Kidney (tissue), 13 donors: ENCODE measurements at regions not wholly inside any gene's neighbourhood (a gene's known extent, or its start where the extent isn't known, plus 50 kb on each side); places are given as distances from the start of the nearest gene placed in this dataset.

Experiments
- DNase-seq, 5 donors: peaks; one replicate each; pipeline ENCODE4 v3.0.0-alpha.2; 2013 to 2020
- FAIRE-seq: peaks from 2 replicates; lab custom pipeline; 2012; peaks lifted over from hg19 to GRCh38; lab: Jason Lieb, UNC
- H3K27ac ChIP-seq, 2 donors: one replicate each; pipeline ENCODE4 v1.7.0; 2013; ENCODE audit warnings: low read depth in 2 of 2, low read length in 2 of 2, inconsistent platforms in 1 of 2
- H3K27me3 ChIP-seq: one replicate; pipeline ENCODE4 v1.7.1; 2013; ENCODE audit warnings: low read length, inconsistent platforms; ENCODE audit not compliant: control insufficient read depth, insufficient read depth
- H3K36me3 ChIP-seq, 3 donors: one replicate each; pipeline versions ENCODE4 v1.7.0 to v1.7.1; 2013; ENCODE audit warnings: low read length in 3 of 3, control low read depth in 1 of 3, inconsistent platforms in 1 of 3; ENCODE audit not compliant: insufficient read depth in 3 of 3, control insufficient read depth in 2 of 3
- H3K4me1 ChIP-seq, 3 donors: one replicate each; pipeline versions ENCODE4 v1.7.0 to v1.7.1; 2013; ENCODE audit warnings: low read length in 3 of 3, inconsistent platforms in 1 of 3, low read depth in 1 of 3; ENCODE audit not compliant: control insufficient read depth in 2 of 3, insufficient read depth in 2 of 3
- H3K4me3 ChIP-seq, 3 donors: one replicate each; pipeline versions ENCODE4 v1.7.0 to v1.8.1; 2013; ENCODE audit warnings: low read length in 3 of 3, control low read depth in 1 of 3, inconsistent platforms in 1 of 3
- H3K9ac ChIP-seq, 3 donors: one replicate each; pipeline versions ENCODE4 v1.7.0 to v1.7.1; 2013; ENCODE audit warnings: low read length in 3 of 3, control low read depth in 1 of 3, inconsistent platforms in 1 of 3
- H3K9me3 ChIP-seq, 3 donors: one replicate each; pipeline versions ENCODE4 v1.7.0 to v1.7.1; 2013; ENCODE audit warnings: low read length in 3 of 3, control low read depth in 1 of 3, inconsistent platforms in 1 of 3; ENCODE audit not compliant: control insufficient read depth in 2 of 3, insufficient read depth in 1 of 3
- CTCF ChIP-seq: IDR thresholded peaks from 3 replicates; pipeline ENCODE4 v1.5.1; 2012; ENCODE audit warnings: mild to moderate bottlenecking, moderate library complexity, borderline replicate concordance; ENCODE audit not compliant: insufficient read depth; ENCODE audit errors: extremely low read depth
- intact Hi-C: fragments of 100-400 bp; cut with DNase I; formaldehyde crosslinking; loops from one replicate; pipeline ENCODE4 v1.11.1; 2022
- donor health status: control.
- donor health status: control.
- donor health status: control.
- donor health status: control.
- donor health status: control.
- donor health status: DM: yes; HTN: yes; CAD: no.
- donor health status: Normal renal cell carcinoma (clear cell type).

DNA sequence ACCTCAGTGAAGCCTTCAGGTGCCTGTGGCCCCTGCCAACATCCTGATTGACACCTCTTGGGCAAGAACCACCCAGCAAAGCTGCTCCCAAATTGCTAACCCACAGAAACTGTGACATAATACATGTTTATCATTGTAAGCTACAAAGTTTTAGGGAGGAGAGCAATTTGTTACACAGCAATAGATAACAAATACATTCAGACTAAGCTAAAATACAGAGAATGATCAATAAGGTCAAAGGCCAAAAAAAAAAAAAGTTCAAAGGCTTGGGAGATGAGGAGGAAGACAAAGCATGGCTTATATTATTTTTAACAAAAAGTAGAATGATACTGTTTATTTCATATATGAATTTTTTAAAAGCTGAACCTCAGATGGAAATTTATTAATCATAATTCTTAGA is 105.9 kb downstream of the ID4 start:
- Histone ChIP-seq H3K27me3 (no peaks in the 10 kb centered on the region), H3K4me1 (no peaks in the 10 kb centered on the region), H3K9ac (no peak overlapping the region), H3K9me3 (no peaks in the 10 kb centered on the region), H3K4me3 (no peak overlapping the region), H3K27ac (no peak overlapping the region), H3K36me3 (no peaks in the 10 kb centered on the region)
- TF ChIP-seq CTCF = no peak
- intact Hi-C loops = no loop called here
- FAIRE-seq = no peak
- DNase-seq = no peak

GRCh38 chr6:19945843-19946358 is 108.7 kb downstream of the ID4 start:
- no peaks in the 10 kb centered on the region for H3K36me3 ChIP-seq
- no peaks in the 10 kb centered on the region for H3K27me3 ChIP-seq
- TF ChIP-seq CTCF = no peak
- intact Hi-C loops = no loop called here
- no peaks in the 10 kb centered on the region for H3K4me1 ChIP-seq
- peaks cover 0 to 9% (median 0%) of the 10 kb centered on the region in 3 donors for H3K9me3 ChIP-seq
- H3K27ac ChIP-seq = no peak overlapping the region
- H3K9ac ChIP-seq = no peak overlapping the region
- no peak for DNase-seq
- H3K4me3 ChIP-seq = no peak overlapping the region
- no peak for FAIRE-seq

DNA sequence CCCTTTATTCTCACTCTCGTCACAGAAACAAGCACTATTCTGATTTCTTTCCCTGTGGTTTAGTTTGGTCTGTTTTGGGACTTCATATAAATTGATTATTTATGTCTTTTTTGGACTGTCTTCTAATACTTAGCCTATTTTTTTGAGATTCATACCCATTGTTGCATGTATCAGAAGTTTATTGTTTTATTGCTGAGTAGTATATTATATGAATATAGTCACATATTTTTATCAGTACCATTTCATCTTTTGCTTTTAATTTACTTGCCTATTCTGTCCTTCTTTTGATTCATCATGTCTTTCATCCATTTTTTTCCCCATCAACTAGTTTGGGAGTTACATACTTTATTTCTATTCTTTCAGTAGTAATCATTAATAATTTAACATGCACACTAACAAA is 112.0 kb downstream of the ID4 start:
- no peak overlapping the region for H3K27ac ChIP-seq
- no peak overlapping the region for H3K9ac ChIP-seq
- no peak overlapping the region for H3K4me3 ChIP-seq
- intact Hi-C loops = no loop called here
- H3K9me3 ChIP-seq = peaks cover 0 to 9% (median 0%) of the 10 kb centered on the region in 3 donors
- H3K4me1 ChIP-seq = no peaks in the 10 kb centered on the region
- DNase-seq (no peak), FAIRE-seq (no peak)
- TF ChIP-seq CTCF = no peak
- H3K27me3 ChIP-seq = no peaks in the 10 kb centered on the region
- no peaks in the 10 kb centered on the region for H3K36me3 ChIP-seq

- Histone ChIP-seq H3K9me3 (peaks cover 0 to 2% (median 0%) of the 10 kb centered on the region in 3 donors), H3K27me3 (no peaks in the 10 kb centered on the region), H3K4me1 (no peaks in the 10 kb centered on the region), H3K4me3 (no peak overlapping the region), H3K9ac (no peak overlapping the region), H3K36me3 (no peaks in the 10 kb centered on the region), H3K27ac (no peak overlapping the region)
- TF ChIP-seq CTCF = no peak
- intact Hi-C loops = no loop called here
- FAIRE-seq = no peak
- DNase-seq = no peak
Observed at GRCh38 chr6:19964115-19964514, 126.9 kb downstream of the ID4 start.
